GM19468 (cell line): ENCODE measurements at regions not wholly inside any gene's neighbourhood (a gene's known extent, or its start where the extent isn't known, plus 50 kb on each side); places are given as distances from the start of the nearest gene placed in this dataset.
"Not testable (repeated sequence)": the region's sequence is repeated elsewhere in the genome, so short reads cannot be mapped to it uniquely, and the experiment has no call there.

Source experiments
- ATAC-seq: cut with Tn5 transposase; IDR thresholded peaks from one replicate; pipeline ENCODE4 v1.9.1; 2021; ENCODE audit warnings: mild to moderate bottlenecking, moderate library complexity, moderate number of reproducible peaks; ENCODE audit not compliant: unreplicated experiment; ENCODE audit errors: extremely low read depth

DNA sequence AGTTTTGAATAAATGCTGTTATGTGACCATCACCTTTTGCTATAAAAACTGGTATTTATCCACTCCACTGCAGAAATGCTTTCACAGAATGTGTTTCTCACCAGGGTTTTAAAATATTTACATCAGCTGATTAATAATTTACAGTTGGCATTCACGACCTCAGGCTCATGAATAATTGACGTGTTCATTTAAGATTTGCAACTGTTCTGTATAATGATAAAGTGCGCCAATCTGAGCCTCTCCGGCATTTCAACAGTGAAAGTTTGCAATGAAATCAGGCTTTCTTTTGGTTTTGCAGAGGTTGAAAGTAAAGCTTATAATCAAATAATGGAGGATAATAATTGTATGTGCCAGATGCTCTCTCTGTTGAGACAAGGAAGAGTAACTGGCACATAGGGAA is 434.9 kb downstream of the ICE1 start:
- ATAC-seq: no peak

DNA sequence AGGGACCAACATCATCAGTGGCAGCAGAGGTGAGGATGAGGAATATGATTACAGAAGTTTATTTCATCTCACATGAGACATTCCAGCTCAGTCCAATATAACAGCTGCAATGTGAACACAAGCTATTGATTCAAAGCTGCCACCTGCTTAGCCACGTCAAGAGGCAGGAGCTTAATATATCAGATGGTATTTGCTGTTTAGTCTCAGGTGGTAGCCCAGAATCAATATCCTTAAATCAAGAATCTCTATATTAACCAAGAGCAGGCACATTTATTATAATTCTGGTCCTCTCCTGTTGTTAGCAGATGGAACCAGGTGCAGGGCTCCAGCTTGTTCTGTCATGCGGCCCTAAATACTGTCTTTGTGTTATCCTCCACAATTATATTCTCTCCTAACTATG is 431.6 kb downstream of the ICE1 start:
- ATAC-seq: no peak

DNA sequence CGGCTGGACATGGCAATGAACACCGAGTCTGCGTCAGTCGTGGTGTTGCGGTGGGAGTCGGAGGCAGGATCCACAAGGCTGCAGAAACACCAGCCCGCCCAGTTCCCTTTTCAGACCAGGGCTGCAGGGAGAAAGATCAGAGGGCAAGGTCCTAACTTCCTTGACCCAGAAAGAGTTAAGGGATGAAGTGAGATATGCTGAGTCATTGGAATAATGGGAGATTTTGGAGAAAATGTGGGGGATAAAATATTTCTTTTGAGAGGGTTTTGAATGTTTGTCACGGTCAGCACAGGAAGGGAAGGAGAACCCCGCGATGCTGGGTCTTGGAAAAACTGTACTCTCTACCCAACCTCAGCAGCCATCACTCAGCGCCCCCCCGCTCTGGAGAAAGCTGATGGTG is 416.0 kb downstream of the ICE1 start:
- no peak for ATAC-seq

DNA sequence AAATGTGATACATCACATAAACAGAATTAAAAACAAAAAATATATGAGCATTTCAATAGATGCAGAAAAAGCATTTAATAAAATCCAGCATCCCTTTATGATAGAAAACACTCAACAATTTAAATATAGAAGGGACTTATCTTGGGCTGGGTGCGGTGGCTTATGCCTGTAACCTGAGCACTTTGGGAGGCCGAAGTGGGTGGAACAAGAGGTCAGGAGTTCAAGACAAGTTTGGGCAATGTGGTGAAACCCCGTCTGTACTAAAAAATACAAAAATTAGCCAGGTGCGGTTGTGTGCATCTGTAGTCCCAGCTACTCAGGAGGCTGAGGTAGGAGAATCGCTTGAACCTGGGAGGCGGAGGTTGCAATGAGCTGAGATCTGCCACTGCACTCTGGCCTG is 409.1 kb downstream of the ICE1 start:
- not testable (repeated sequence) for ATAC-seq

DNA sequence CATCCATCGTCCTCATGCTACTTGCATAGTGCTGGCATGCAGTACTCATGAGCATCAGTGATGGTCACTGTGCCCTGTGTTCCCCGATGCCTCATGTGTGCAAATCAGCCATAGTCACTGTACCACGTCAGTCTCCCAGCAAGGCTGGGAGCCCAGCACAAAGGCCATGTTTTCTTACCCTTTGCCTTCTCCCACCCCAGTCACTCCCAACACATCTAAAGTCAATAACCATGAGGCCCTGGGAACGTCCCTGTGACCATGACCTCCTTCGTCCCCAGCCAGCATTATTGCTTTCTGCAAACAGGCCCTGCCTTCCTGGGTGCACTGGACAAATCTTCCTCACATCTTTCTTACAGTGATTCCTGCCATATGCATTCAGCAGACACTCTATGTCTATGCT is 406.1 kb downstream of the ICE1 start:
- ATAC-seq: no peak

DNA sequence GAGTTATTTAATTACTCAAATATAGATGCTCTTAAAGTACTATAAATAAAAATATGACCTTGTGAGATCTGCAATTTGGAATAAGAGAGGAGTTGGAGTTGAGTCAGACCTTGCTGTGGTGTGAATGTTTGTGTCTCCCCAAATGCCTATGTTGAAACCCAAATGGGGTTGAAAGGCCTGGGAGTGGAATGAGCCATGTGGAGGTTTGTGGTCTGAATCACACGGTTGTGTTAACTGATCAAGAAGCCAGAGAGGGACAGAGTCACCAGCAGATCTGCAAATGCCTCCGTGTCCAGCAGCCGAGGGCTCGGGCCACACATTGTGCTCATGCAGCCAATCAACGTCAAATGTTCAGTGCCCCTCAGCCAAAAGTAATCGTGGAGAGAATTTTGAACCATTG is 404.4 kb downstream of the ICE1 start:
- no peak for ATAC-seq

DNA sequence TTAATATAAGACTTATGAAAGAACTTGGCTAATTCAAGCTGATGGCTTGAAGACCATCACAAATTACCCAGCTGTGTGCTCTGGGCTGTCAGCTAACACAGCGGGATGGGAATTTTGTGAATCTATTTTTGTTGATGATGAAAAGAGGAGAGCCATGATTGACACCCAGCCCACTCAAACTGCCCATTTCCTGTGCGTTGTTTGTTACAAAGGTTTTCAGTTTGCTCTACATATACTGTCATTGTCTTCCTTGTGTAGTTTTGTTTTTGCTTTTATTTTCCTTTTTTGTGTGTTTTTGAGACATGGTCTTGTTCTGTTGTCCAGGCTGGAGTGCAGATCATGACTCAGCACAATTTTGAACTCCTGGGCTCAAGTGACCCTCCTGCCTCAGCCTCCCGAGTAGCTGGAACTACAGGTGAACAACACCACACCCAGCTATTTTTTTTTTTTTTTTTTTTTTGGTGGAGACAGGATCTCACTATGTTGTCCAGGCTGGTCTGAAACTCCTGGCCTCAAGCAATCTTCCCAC is 400.3 kb downstream of the ICE1 start:
- ATAC-seq: no peak

DNA sequence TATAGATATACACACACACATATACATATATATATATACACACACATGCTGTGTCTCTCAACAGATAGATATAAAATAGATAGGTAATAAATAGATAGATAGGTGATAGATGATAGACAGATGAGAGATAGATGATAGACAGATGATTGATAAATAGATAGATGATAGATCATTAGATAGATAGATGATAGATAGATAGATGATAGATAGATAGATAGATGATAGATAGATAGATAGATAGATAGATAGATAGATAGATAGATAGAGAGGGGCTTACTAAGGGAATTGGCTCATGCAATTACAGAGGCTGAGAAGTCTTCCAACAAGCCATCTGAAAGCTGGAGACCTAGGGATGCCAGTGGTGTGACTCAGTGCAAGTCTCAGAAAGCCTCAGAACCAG is 394.5 kb downstream of the ICE1 start:
- ATAC-seq: no peak

DNA sequence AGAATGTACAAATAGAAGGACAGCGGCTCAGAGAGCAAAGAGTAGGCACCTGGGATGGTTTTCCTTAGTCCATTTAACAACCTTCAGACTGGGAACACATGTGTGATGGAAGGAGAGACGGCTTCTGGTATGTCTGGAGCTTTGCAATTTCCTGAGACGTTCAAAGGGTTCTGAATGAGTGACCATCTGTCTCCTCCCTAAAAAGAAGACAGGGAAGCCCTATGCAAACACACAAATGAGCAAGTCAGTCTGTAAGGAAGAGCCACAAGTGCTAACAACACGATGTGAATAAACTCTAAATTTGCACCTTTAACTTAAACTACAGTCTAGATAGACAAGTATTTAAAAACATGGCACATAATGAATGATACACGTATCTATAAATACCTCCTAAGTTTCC is 391.0 kb downstream of the ICE1 start:
- no peak for ATAC-seq

DNA sequence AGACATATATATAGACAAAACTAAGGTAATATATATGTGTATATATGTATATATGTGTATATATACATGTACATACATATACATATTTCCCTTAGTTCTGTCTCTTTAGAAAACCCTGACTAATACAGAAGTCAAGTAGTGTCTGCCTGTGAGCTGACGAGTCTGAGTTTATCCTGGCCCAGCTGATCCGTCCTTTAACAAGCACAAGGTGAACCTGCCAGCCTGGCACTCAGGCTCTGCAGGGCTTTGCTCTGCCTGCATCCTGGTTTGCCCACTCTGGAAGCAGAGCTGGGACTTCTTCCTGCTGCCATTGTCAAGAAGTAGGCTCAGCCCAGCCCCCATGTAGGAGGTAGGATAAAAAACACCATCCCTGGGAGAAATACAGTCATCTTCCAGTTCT is 388.0 kb downstream of the ICE1 start:
- ATAC-seq: no peak

DNA sequence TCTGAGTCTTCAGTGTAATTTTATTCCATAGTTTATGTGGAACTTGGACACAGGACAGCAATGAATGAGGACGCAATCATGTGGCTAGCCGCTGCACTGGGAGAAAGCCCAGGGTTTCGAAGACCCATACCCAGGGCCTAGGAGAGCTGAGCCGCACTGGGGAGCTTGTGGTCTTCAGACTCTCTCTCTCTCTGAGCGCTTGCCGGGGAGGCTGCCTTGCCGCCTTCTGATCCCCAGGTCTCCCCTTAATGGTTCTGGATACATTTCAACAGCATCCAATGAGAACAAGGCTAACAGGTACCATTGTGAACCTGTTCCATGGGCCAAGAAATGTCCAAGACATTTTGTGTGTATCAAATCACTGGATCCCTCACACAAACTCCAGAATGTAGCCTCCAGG is 383.4 kb downstream of the ICE1 start:
- ATAC-seq: no peak

DNA sequence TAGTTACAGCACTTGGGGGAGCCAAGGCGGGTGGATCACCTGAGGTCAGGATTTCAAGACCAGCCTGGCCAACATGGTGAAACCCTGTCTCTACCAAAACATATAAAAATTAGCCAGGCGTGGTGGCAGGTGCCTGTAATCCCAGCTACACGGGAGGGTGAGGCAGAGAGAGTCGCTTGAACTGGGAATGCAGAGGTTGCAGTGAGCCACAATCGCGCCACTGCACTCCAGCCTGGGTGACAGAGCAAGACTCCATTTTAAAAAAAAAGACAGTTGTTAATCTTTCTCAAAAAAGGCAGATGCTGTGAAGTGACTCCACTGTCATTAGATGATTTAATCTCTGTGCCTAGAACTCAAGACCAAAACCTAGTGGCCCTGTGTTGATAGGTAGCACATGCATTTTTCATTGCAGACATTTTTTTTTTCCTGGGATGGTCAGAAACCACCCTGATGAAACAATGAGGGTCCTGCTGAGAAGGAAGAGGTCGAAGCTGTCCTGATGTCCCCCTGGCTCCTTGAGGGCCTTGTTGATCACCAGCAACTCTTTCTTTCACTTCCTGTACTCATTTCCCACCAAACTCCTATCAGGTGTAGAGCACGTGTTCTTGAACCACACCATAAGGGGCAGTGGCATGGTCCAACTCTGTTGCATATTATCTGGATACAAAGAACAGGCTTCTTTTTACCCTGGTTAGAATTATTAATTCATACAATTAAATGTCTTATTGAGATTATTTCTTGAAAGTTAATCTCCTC is 382.2 kb downstream of the ICE1 start:
- ATAC-seq: no peak

DNA sequence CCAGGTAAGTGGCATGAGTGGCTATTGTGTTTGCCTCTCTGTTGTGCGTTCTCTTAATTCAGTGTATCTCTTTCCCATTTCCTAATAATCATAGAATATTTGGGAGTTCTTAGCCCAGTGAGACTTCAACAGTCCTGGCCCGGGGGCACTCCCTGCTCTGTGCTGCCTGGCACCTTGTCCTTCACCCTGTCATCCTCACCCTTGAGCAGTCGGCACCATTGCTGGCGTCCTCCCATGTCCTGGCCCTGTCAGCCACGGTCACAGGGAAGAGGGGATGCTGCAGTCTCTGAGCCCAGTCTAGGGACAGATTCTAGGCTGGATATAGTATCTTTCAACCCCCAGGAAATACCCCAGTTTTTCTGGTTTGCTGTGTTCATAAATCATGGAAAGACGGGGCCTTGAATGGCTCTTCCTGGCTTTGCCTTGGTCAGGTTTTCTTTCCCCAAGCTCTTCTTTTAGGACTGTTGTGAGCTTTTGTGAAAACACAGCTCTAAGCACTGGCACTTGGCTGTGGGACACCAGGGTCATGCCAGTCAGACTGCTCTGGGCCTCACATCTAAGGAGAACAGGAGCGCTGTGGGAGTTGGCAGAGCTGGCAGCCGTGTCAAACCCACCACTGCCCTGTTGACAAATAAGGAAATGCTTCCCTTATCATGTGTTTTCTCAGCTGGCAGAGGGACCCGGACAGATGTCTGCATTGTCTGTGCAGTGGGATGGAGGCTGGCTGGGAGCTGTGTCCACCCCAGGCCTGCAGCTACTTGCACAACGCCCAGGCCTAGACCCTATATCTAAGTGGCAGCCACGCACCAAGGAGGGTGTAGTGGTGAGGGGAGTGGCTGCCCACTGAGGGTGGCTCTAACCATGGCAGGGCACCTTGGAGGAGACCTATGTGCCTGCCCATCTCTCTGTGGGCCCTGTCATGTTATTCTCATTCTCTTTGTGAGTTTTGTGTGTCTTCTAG is 378.6 kb downstream of the ICE1 start:
- ATAC-seq: no peak

DNA sequence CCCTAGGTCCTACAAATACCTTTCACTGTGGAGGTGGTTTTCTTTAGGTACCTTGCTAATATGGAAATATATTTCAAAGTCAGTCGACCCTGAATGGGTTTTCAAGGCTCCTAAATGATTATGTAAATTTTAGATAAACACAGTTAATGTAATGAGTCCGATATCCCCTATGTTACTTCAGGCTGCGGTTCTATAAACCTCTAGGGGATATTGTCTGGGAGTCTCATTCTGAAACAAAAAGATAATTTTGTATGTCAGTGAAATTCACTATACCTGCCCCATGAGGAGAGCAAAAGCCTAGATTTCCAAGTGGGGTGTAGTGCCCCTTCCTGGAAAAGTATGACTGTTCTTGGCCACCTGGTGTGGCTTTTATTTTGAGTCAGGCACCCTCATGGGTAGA is 377.3 kb downstream of the ICE1 start:
- ATAC-seq: no peak

DNA sequence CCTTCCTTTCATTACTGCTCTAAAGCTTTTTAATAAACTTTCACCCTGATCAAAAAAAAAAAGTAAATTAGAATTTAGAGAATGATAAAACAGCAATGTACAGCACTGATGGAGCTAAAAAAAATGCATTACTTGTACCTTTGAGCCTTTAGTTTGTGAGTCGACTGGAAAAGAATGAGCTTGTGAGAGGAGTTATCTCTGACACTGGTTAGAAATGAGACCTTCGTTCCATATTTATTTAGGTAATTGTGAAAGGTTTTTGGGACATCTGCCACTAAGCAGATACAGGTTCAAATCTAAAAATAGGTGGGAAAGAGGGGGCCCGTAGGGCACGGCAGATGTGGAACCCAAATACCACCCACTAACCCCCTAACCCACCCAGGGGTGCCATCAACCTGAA is 376.8 kb downstream of the ICE1 start:
- ATAC-seq: no peak

DNA sequence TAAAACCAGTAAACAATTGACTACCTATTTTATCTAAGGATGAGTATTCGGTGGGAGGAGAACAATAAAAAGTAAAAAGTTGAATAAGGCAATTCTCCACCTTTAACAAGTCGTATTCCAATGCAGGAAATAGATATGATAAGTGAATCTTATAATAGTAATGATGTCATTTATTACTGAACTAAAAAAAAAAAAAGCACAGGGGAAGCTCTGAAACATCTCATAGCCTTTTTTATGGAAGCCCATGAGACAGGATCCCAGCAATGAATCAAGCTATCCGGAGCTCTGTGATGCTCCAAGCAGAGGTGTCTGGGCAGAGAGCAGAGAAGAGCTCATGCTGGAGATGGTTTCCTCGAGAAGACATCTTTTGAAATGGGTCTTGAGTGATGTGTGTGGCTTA is 376.0 kb downstream of the ICE1 start:
- ATAC-seq: no peak

DNA sequence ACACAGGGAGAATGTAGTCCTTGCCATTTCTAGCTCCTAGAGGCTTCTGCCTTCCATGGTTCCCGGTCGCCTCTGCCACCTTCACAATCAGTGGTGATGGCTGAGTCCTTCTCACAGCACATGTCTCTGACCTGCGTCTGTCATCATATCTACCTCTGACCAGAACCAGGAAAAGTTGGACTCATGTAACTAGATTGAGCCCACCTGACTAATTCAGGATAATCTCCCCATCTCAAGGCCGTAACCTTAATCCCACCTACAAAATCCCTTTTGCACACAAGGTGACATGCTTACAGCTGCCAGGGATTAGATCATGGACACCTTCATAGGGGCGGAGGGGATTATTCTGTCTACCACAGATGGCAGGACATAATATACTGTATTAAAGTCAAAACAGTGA is 375.6 kb downstream of the ICE1 start:
- no peak for ATAC-seq

DNA sequence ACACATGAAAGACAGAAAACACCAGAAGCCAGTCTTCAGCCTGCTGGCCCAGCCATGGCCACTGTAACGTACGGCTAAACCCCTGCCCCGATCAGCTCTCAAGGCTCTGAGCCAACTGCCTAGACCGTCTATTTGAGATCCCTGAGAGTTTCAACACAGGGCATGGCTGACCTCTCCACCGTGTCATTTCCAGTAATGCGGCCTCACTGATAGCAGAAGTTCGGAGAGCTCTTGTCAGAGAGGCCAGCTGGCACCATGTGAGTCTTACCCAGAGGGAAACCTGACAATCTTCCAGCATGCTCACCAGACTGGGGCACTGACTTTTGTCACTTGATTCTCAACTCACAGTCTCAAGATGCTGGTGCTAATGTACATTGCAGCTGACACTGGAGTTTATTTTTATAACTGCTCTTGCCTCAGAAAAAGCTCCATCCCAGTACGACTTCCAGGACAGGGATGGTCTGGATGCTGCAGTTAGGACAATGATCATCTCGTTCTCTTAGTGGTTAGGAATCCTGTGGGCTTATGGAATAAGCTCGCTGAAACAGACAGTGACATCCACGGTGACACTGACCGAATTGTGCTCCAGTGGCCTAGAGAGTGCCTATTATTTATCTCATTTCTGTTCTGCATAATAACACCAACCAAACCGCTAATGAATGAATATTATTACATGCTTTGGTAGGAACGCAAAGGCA is 372.7 kb downstream of the ICE1 start:
- ATAC-seq: no peak

DNA sequence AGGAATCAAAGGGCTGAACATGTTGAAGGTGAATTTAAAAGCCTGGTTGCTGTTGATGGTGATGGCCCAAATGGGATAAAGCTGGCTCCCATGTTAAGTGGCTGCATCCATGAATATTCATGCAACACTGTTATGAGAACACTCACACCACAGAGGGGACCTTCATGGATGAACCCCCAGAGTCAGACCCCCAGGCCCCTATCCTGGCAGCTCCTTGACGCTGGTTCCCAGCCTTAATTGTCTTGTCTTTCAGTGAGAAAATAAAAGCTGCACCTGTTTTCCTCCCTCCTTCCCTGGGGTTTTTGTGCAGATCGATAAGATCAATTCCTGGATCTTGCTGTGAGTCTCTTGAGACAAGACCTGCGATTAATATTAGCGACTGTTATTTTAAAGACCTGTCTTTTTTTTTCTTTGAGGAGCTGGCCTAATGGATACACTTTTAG is 371.7 kb downstream of the ICE1 start:
- ATAC-seq: no peak

DNA sequence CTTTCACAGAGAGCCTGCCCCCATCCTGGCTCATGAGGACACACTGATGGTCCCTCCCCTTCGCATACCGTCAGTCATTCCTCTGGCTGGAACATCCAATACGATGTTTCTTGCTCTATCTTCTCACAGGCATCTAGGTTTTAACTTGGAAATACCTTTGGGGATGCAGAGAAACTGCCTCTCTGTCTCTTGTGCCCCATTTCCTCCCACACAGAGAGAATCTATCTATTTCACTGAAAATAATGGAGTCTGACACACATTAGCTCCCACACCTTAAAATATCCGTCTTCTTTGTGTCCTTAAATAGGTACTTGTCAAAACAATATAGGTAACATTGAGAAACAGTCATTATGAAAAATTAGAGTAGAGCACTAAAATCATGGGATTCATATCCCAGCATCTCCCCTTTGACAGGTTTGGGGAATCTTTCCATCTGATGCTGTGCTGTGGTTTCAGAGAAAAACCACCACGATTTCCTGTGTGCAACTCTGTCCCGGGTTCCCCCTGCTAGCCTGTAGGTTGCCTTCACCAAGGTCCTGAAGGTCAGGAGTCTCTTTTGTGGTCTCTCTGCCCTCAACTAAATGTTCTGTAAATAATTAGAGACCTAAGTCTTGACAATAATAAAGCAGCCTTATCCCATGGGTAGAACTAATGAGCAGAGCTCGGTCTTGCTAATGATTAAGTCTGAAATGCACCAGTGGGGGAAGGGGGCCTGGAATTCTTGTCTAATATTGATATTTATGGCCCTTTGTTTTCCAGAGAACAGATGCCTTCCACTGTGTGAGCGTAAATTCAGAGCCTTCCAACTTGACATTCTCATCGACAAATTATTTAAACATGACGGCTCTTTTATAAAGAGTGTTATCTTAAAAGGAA is 371.0 kb downstream of the ICE1 start:
- ATAC-seq: no peak
